ENCODE measurements at regions not wholly inside any gene's neighbourhood (a gene's known extent, or its start where the extent isn't known, plus 50 kb on each side); places are given as distances from the start of the nearest gene placed in this dataset.
"Not testable (repeated sequence)": the region's sequence is repeated elsewhere in the genome, so short reads cannot be mapped to it uniquely, and the experiment has no call there.

- TF ChIP-seq, protein P1, sequence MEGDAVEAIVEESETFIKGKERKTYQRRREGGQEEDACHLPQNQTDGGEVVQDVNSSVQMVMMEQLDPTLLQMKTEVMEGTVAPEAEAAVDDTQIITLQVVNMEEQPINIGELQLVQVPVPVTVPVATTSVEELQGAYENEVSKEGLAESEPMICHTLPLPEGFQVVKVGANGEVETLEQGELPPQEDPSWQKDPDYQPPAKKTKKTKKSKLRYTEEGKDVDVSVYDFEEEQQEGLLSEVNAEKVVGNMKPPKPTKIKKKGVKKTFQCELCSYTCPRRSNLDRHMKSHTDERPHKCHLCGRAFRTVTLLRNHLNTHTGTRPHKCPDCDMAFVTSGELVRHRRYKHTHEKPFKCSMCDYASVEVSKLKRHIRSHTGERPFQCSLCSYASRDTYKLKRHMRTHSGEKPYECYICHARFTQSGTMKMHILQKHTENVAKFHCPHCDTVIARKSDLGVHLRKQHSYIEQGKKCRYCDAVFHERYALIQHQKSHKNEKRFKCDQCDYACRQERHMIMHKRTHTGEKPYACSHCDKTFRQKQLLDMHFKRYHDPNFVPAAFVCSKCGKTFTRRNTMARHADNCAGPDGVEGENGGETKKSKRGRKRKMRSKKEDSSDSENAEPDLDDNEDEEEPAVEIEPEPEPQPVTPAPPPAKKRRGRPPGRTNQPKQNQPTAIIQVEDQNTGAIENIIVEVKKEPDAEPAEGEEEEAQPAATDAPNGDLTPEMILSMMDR (IDR thresholded peaks at IDR 0.05): not testable (repeated sequence)
- not testable (repeated sequence) for TF ChIP-seq EZH2 (IDR thresholded peaks at IDR 0.05)
Observed at GRCh38 chr12:40448523-40448922, 223.7 kb downstream of the LRRK2 start.

Data from neural progenitor cell (in vitro differentiated cells).